H9 (cell line): ENCODE measurements at regions not wholly inside any gene's neighbourhood (a gene's known extent, or its start where the extent isn't known, plus 50 kb on each side); places are given as distances from the start of the nearest gene placed in this dataset.

Source experiments
- DNase-seq: peaks from one replicate; pipeline ENCODE4 v3.0.0-alpha.2; 2017
- H2AFZ ChIP-seq: one replicate; pipeline ENCODE4 v1.6.1; 2013; ENCODE audit warnings: mild to moderate bottlenecking, low read length, control low read depth, moderate library complexity
- H2AK5ac ChIP-seq: 2 replicates; pipeline ENCODE4 v1.6.1; 2013; ENCODE audit warnings: low read length, control low read depth, mixed read lengths; ENCODE audit not compliant: insufficient read length
- H2BK120ac ChIP-seq: one replicate; pipeline ENCODE4 v1.6.1; 2013; ENCODE audit warnings: low read depth, mild to moderate bottlenecking, low read length, control low read depth, inconsistent platforms; ENCODE audit not compliant: poor library complexity, severe bottlenecking
- H2BK12ac ChIP-seq: 2 replicates; pipeline ENCODE4 v1.6.1; 2013; ENCODE audit warnings: low read length, control low read depth, mixed read lengths, low read depth; ENCODE audit not compliant: insufficient read length
- H2BK15ac ChIP-seq: 2 replicates; pipeline ENCODE4 v1.6.1; 2013; ENCODE audit warnings: low read depth, low read length, control low read depth
- H2BK20ac ChIP-seq: one replicate; pipeline ENCODE4 v1.6.1; 2013; ENCODE audit warnings: low read depth, mild to moderate bottlenecking, low read length, control low read depth, inconsistent platforms; ENCODE audit not compliant: poor library complexity, severe bottlenecking
- H2BK5ac ChIP-seq: 2 replicates; pipeline ENCODE4 v1.6.1; 2013; ENCODE audit warnings: low read length, control low read depth, mixed read lengths; ENCODE audit not compliant: insufficient read length
- H3K14ac ChIP-seq: 2 replicates; pipeline ENCODE4 v1.6.1; 2013; ENCODE audit warnings: low read length, control low read depth; ENCODE audit not compliant: insufficient read depth
- H3K18ac ChIP-seq: 2 replicates; pipeline ENCODE4 v1.6.1; 2013; ENCODE audit warnings: low read depth, mild to moderate bottlenecking, mixed read lengths, low read length, control low read depth; ENCODE audit not compliant: insufficient read length
- H3K23ac ChIP-seq: 2 replicates; pipeline ENCODE4 v1.6.1; 2013; ENCODE audit warnings: low read length, control low read depth, mixed read lengths, low read depth; ENCODE audit not compliant: insufficient read length
- H3K23me2 ChIP-seq: 2 replicates; pipeline ENCODE4 v1.6.1; 2013; ENCODE audit warnings: low read depth, mild to moderate bottlenecking, mixed read lengths, low read length, control low read depth; ENCODE audit not compliant: insufficient read length, poor library complexity, severe bottlenecking
- H3K27ac ChIP-seq: 2 replicates; pipeline ENCODE4 v1.5.1; 2013; ENCODE audit warnings: low read length, control low read depth, mixed read lengths, low read depth; ENCODE audit not compliant: insufficient read length
- H3K27me3 ChIP-seq: 2 replicates; pipeline ENCODE4 v1.6.1; 2013; ENCODE audit warnings: low read length, control low read depth, inconsistent platforms; ENCODE audit not compliant: insufficient read depth
- H3K4ac ChIP-seq: 2 replicates; pipeline ENCODE4 v1.6.1; 2013; ENCODE audit warnings: low read depth, mild to moderate bottlenecking, control low read depth, inconsistent platforms, low read length, moderate library complexity
- H3K4me1 ChIP-seq: 2 replicates; pipeline ENCODE4 v1.6.1; 2013; ENCODE audit warnings: low read length, control low read depth, inconsistent platforms; ENCODE audit not compliant: insufficient read depth
- H3K4me2 ChIP-seq: 2 replicates; pipeline ENCODE4 v1.6.1; 2013; ENCODE audit warnings: low read length, control low read depth, mixed read lengths; ENCODE audit not compliant: insufficient read length, insufficient read depth
- H3K56ac ChIP-seq: 2 replicates; pipeline ENCODE4 v1.6.1; 2013; ENCODE audit warnings: low read depth, mild to moderate bottlenecking, mixed read lengths, low read length, control low read depth; ENCODE audit not compliant: insufficient read length
- H3K79me1 ChIP-seq: 2 replicates; pipeline ENCODE4 v1.6.1; 2013; ENCODE audit warnings: low read depth, mild to moderate bottlenecking, moderate library complexity, low read length, control low read depth, inconsistent platforms; ENCODE audit not compliant: insufficient read depth, poor library complexity, severe bottlenecking
- H3K79me2 ChIP-seq: 2 replicates; pipeline ENCODE4 v1.6.1; 2013; ENCODE audit warnings: low read length, control low read depth, inconsistent platforms; ENCODE audit not compliant: insufficient read depth
- H3K9ac ChIP-seq: 2 replicates; pipeline ENCODE4 v1.6.1; 2013; ENCODE audit warnings: low read length, control low read depth, mixed read lengths; ENCODE audit not compliant: insufficient read length; ENCODE audit errors: extremely low read depth
- H3K9me3 ChIP-seq: one replicate; pipeline ENCODE4 v1.6.1; 2013; ENCODE audit warnings: low read depth, low read length, inconsistent platforms; ENCODE audit not compliant: control insufficient read depth
- H3T11ph ChIP-seq: one replicate; pipeline ENCODE4 v1.6.1; 2013; ENCODE audit warnings: mild to moderate bottlenecking, low read length, control low read depth, inconsistent platforms
- H4K20me1 ChIP-seq: one replicate; pipeline ENCODE4 v1.6.1; 2013; ENCODE audit not compliant: control insufficient read depth, insufficient read length, insufficient read depth
- H4K5ac ChIP-seq: 2 replicates; pipeline ENCODE4 v1.6.1; 2013; ENCODE audit warnings: low read depth, mild to moderate bottlenecking, mixed read lengths, low read length, control low read depth; ENCODE audit not compliant: insufficient read length
- H4K8ac ChIP-seq: replicated peaks from 2 replicates; pipeline ENCODE4 v1.6.1; 2013; ENCODE audit warnings: low read length, control low read depth, mixed read lengths, low read depth; ENCODE audit not compliant: insufficient read length
- H4K91ac ChIP-seq: 2 replicates; pipeline ENCODE4 v1.6.1; 2013; ENCODE audit warnings: low read depth, mild to moderate bottlenecking, moderate library complexity, mixed read lengths, low read length, control low read depth; ENCODE audit not compliant: insufficient read length
- H3K27ac Mint-ChIP-seq, 3 experiments: 2 replicates in 2 of 3; 3 replicates in 1 of 3; pipeline ENCODE4 v1.8.0; 2020 to 2021; ENCODE audit warnings: mixed read lengths in 3 of 3, mild to moderate bottlenecking in 1 of 3, moderate library complexity in 1 of 3
- H3K27me3 Mint-ChIP-seq: 2 replicates; pipeline ENCODE4 v1.8.0; 2021; ENCODE audit warnings: low read depth, mild to moderate bottlenecking, moderate library complexity, mixed read lengths
- H3K36me3 Mint-ChIP-seq, 3 experiments: 2 replicates in 2 of 3; 3 replicates in 1 of 3; pipeline ENCODE4 v1.8.0; 2020 to 2021; ENCODE audit warnings: low read depth in 3 of 3, mixed read lengths in 3 of 3; ENCODE audit not compliant: insufficient read depth in 1 of 3
- H3K4me1 Mint-ChIP-seq, 2 experiments: 2 replicates each; pipeline ENCODE4 v1.8.0; 2020; ENCODE audit warnings: mixed read lengths in 2 of 2
- H3K4me3 Mint-ChIP-seq, 2 experiments: 2 replicates in 1 of 2; 3 replicates in 1 of 2; pipeline ENCODE4 v1.8.0; 2020 to 2021; ENCODE audit warnings: mild to moderate bottlenecking in 2 of 2, mixed read lengths in 2 of 2, moderate library complexity in 1 of 2
- H3K9me3 Mint-ChIP-seq, 2 experiments: 2 replicates in 1 of 2; 3 replicates in 1 of 2; pipeline ENCODE4 v1.8.0; 2020; ENCODE audit warnings: mild to moderate bottlenecking in 2 of 2, mixed read lengths in 2 of 2, moderate library complexity in 1 of 2
- WGBS: extraction: QIAGEN DNeasy Blood & Tissue Kit; methylation state at CpG from one replicate; pipeline ENCODE4 v1.1.7; 2013; ENCODE audit warnings: missing lambda C conversion rate, low lambda C conversion rate, mixed read lengths; ENCODE audit not compliant: insufficient read length; ENCODE audit errors: extremely low coverage; 5-methylcytosine and 5-hydroxymethylcytosine counted together
- TF ChIP-seq, protein P1 (sequence below): fragments of 200-600 bp; sonication (generic); conservative IDR thresholded peaks from 3 replicates; pipeline ENCODE4 v1.8.0; 2021; ENCODE audit warnings: antibody characterized with exemption, mild to moderate bottlenecking

DNA sequence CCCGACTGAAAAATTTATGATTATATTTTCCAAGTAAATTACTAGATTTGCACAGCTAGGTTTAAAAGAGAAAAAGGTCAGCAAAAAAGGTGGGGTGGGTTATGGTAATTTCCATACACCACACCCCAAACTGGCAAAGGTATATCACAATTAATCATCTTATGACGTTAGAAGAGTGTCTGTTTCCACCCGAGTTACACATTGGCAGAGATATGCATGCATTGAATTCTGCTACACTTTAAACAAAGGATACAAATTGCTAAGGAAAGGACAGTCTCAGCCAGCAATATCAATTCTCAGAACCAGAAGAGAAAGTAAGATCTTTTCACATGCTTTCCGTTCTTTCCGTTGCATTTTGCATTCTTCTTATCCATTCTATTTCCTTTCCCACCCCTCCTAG lies 843.3 kb downstream of the GATA3 start:
- Histone ChIP-seq H3K23ac (no peak overlapping the region), H3K4ac (no peak overlapping the region), H3K4me2 (no peak overlapping the region), H2AK5ac (no peak overlapping the region), H4K20me1 (no peaks in the 10 kb centered on the region), H3K79me2 (no peaks in the 10 kb centered on the region), H2BK120ac (no peak overlapping the region), H3K4me1 (no peaks in the 10 kb centered on the region), H2BK20ac (no peak overlapping the region), H3K79me1 (no peaks in the 10 kb centered on the region), H4K5ac (no peak overlapping the region), H3K14ac (no peak overlapping the region), H2BK12ac (no peak overlapping the region), H2BK15ac (no peak overlapping the region), H4K91ac (no peak overlapping the region), H3K9ac (no peak overlapping the region), H3K18ac (no peak overlapping the region), H2AFZ (no peak overlapping the region), H2BK5ac (no peak overlapping the region), H3K56ac (no peak overlapping the region), H3K9me3 (no peaks in the 10 kb centered on the region), H3T11ph (no peak overlapping the region), H3K27ac (no peak overlapping the region), H4K8ac (no peak overlapping the region), H3K27me3 (no peaks in the 10 kb centered on the region), H3K23me2 (no peaks in the 10 kb centered on the region)
- H3K9me3 Mint-ChIP-seq: no peaks in the 10 kb centered on the region
- no peak for DNase-seq
- TF ChIP-seq, protein P1, sequence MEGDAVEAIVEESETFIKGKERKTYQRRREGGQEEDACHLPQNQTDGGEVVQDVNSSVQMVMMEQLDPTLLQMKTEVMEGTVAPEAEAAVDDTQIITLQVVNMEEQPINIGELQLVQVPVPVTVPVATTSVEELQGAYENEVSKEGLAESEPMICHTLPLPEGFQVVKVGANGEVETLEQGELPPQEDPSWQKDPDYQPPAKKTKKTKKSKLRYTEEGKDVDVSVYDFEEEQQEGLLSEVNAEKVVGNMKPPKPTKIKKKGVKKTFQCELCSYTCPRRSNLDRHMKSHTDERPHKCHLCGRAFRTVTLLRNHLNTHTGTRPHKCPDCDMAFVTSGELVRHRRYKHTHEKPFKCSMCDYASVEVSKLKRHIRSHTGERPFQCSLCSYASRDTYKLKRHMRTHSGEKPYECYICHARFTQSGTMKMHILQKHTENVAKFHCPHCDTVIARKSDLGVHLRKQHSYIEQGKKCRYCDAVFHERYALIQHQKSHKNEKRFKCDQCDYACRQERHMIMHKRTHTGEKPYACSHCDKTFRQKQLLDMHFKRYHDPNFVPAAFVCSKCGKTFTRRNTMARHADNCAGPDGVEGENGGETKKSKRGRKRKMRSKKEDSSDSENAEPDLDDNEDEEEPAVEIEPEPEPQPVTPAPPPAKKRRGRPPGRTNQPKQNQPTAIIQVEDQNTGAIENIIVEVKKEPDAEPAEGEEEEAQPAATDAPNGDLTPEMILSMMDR: no peak
- no peaks in the 10 kb centered on the region for H3K4me1 Mint-ChIP-seq
- WGBS: no CpG with 5 or more reads among the region's 5 CpGs
- H3K27ac Mint-ChIP-seq: no peak overlapping the region
- H3K4me3 Mint-ChIP-seq: no peak overlapping the region
- H3K36me3 Mint-ChIP-seq: no peaks in the 10 kb centered on the region
- H3K27me3 Mint-ChIP-seq: peaks cover 5% of the 10 kb centered on the region
